H1 (cell line): ENCODE measurements at regions not wholly inside any gene's neighbourhood (a gene's known extent, or its start where the extent isn't known, plus 50 kb on each side); places are given as distances from the start of the nearest gene placed in this dataset.

Source experiments
- CTCF ChIA-PET: fragments of 300-600 bp; sonication (Branson Sonifier 250); formaldehyde crosslinking; loops from one replicate; lab custom pipeline; 2021; ENCODE audit not compliant: partially characterized antibody; lab: Charles Lee
- POLR2A ChIA-PET: fragments of 300-600 bp; sonication (Branson Sonifier 250); formaldehyde crosslinking; loops from one replicate; lab custom pipeline; 2021; ENCODE audit warnings: inconsistent platforms; ENCODE audit not compliant: partially characterized antibody; lab: Charles Lee
- DNase-seq, 2 experiments: peaks; one replicate each; pipeline versions ENCODE4 v3.0.0 to v3.0.0-alpha.2; 2010 to 2022; ENCODE audit warnings: low spot score in 2 of 2, low read depth in 1 of 2, mixed read lengths in 1 of 2
- FAIRE-seq: peaks from 2 replicates; lab custom pipeline; 2011; peaks lifted over from hg19 to GRCh38; lab: Jason Lieb, UNC
- H2AFZ ChIP-seq: 2 replicates; pipeline ENCODE4 v1.8.1; 2012; ENCODE audit warnings: low read length, inconsistent platforms
- H2AK5ac ChIP-seq: 2 replicates; pipeline ENCODE4 v1.6.1; 2013; ENCODE audit warnings: low read depth, low read length
- H2BK120ac ChIP-seq: replicated peaks from 2 replicates; pipeline ENCODE3; 2013; ENCODE audit warnings: low read depth, low read length, inconsistent platforms
- H2BK12ac ChIP-seq: 2 replicates; pipeline ENCODE4 v1.6.1; 2013; ENCODE audit warnings: low read depth, low read length
- H2BK15ac ChIP-seq: 2 replicates; pipeline ENCODE4 v1.6.1; 2013; ENCODE audit warnings: low read length
- H2BK20ac ChIP-seq: 2 replicates; pipeline ENCODE4 v1.6.1; 2013; ENCODE audit warnings: low read length
- H2BK5ac ChIP-seq: 2 replicates; pipeline ENCODE4 v1.6.1; 2013; ENCODE audit warnings: low read depth, low read length
- H3K14ac ChIP-seq: 2 replicates; pipeline ENCODE4 v1.6.1; 2013; ENCODE audit warnings: inconsistent platforms; ENCODE audit not compliant: insufficient read length
- H3K18ac ChIP-seq: 2 replicates; pipeline ENCODE4 v1.6.1; 2013; ENCODE audit warnings: low read length; ENCODE audit errors: extremely low read depth
- H3K23ac ChIP-seq: 2 replicates; pipeline ENCODE4 v1.6.1; 2013; ENCODE audit warnings: inconsistent platforms; ENCODE audit not compliant: insufficient read length
- H3K23me2 ChIP-seq: 2 replicates; pipeline ENCODE4 v1.6.1; 2013; ENCODE audit warnings: low read depth, low read length
- H3K27ac ChIP-seq: 2 replicates; pipeline ENCODE4 v1.6.1; 2011; ENCODE audit warnings: low read depth, low read length, inconsistent platforms
- H3K27me3 ChIP-seq, 4 experiments: replicated peaks in 1 of 4; 1 replicate in 1 of 4; 2 replicates in 3 of 4; pipeline versions ENCODE4 v1.6.1 to v1.8.1; 2011 to 2013; ENCODE audit warnings: low read length in 3 of 4, mild to moderate bottlenecking in 3 of 4, inconsistent platforms in 2 of 4, mixed read lengths in 2 of 4, moderate library complexity in 1 of 4; ENCODE audit not compliant: control insufficient read depth in 3 of 4, insufficient read depth in 3 of 4; ENCODE audit errors: extremely low read depth in 1 of 4
- H3K36me3 ChIP-seq, 4 experiments: 2 replicates each; pipeline versions ENCODE4 v1.6.1 to v1.8.1; 2011 to 2013; ENCODE audit warnings: mild to moderate bottlenecking in 4 of 4, low read length in 3 of 4, moderate library complexity in 2 of 4, control low read depth in 1 of 4, inconsistent platforms in 1 of 4; ENCODE audit not compliant: insufficient read depth in 4 of 4, control insufficient read depth in 2 of 4
- H3K4ac ChIP-seq: replicated peaks from 2 replicates; pipeline ENCODE3; 2013; ENCODE audit warnings: low read length, low read depth, mixed read lengths, inconsistent platforms; ENCODE audit not compliant: insufficient read length
- H3K4me1 ChIP-seq, 4 experiments: replicated peaks in 1 of 4; 1 replicate in 1 of 4; 2 replicates in 3 of 4; pipeline versions ENCODE4 v1.6.1 to v1.8.1; 2011 to 2013; ENCODE audit warnings: low read length in 3 of 4, inconsistent platforms in 2 of 4, mixed read lengths in 1 of 4; ENCODE audit not compliant: insufficient read depth in 4 of 4, control insufficient read depth in 3 of 4
- H3K4me2 ChIP-seq, 2 experiments: 2 replicates each; pipeline versions ENCODE4 v1.6.1 to v1.8.1; 2011 to 2013; ENCODE audit warnings: low read depth in 2 of 2, low read length in 2 of 2, control low read depth in 1 of 2, inconsistent platforms in 1 of 2, mild to moderate bottlenecking in 1 of 2; ENCODE audit not compliant: insufficient read depth in 1 of 2
- H3K4me3 ChIP-seq, 4 experiments: fragments of 200-600, 300-600 bp in 1 of 4; sonication (generic), shearing (Covaris generic), sonication (Bioruptor Twin) in 1 of 4; 2 replicates each; pipeline versions ENCODE4 v1.5.1 to v1.8.1; 2011 to 2016; ENCODE audit warnings: low read length in 4 of 4, low read depth in 3 of 4, control low read depth in 2 of 4, inconsistent platforms in 2 of 4, mild to moderate bottlenecking in 2 of 4, mixed read lengths in 1 of 4, moderate library complexity in 1 of 4; ENCODE audit not compliant: insufficient read depth in 2 of 4; ENCODE audit errors: extremely low read depth in 1 of 4
- H3K56ac ChIP-seq: replicated peaks from 2 replicates; pipeline ENCODE3; 2013; ENCODE audit warnings: low read depth, mild to moderate bottlenecking, mixed read lengths, low read length, inconsistent platforms; ENCODE audit not compliant: insufficient read length
- H3K79me1 ChIP-seq: 2 replicates; pipeline ENCODE4 v1.6.1; 2013; ENCODE audit warnings: low read depth, low read length, control low read depth
- H3K79me2 ChIP-seq, 2 experiments: 2 replicates each; pipeline versions ENCODE4 v1.6.1 to v1.8.1; 2012 to 2013; ENCODE audit warnings: low read length in 2 of 2, mild to moderate bottlenecking in 2 of 2, inconsistent platforms in 1 of 2; ENCODE audit not compliant: insufficient read depth in 2 of 2, control insufficient read depth in 1 of 2
- H3K9ac ChIP-seq, 4 experiments: replicated peaks in 1 of 4; 1 replicate in 1 of 4; 2 replicates in 3 of 4; pipeline versions ENCODE4 v1.6.1 to v1.8.1; 2011 to 2013; ENCODE audit warnings: low read depth in 3 of 4, low read length in 3 of 4, control low read depth in 2 of 4, mild to moderate bottlenecking in 2 of 4, moderate library complexity in 2 of 4, inconsistent platforms in 1 of 4; ENCODE audit errors: extremely low read depth in 1 of 4
- H3K9me3 ChIP-seq, 2 experiments: 2 replicates each; pipeline versions ENCODE4 v1.6.1 to v1.8.1; 2012 to 2013; ENCODE audit warnings: mild to moderate bottlenecking in 2 of 2, moderate library complexity in 2 of 2, control low read depth in 1 of 2, inconsistent platforms in 1 of 2, low read depth in 1 of 2, low read length in 1 of 2, mixed read lengths in 1 of 2; ENCODE audit not compliant: insufficient read depth in 2 of 2
- H4K20me1 ChIP-seq, 2 experiments: replicated peaks in 1 of 2; 2 replicates each; pipeline versions ENCODE3 to v1.8.1; 2011 to 2013; ENCODE audit warnings: inconsistent platforms in 2 of 2, low read length in 2 of 2, mild to moderate bottlenecking in 1 of 2; ENCODE audit not compliant: insufficient read depth in 2 of 2, control insufficient read depth in 1 of 2
- H4K5ac ChIP-seq: 2 replicates; pipeline ENCODE4 v1.6.1; 2013; ENCODE audit warnings: low read length, low read depth, mixed read lengths, inconsistent platforms; ENCODE audit not compliant: insufficient read length
- H4K8ac ChIP-seq: 2 replicates; pipeline ENCODE4 v1.8.0; 2013; ENCODE audit warnings: mild to moderate bottlenecking, moderate library complexity, low read length, inconsistent platforms; ENCODE audit not compliant: insufficient read depth; ENCODE audit errors: extremely low read depth
- H4K91ac ChIP-seq: replicated peaks from 2 replicates; pipeline ENCODE3; 2013; ENCODE audit warnings: low read length, mixed read lengths, inconsistent platforms; ENCODE audit not compliant: insufficient read length
- BCL11A ChIP-seq, 2 experiments: IDR thresholded peaks; one replicate each; pipeline ENCODE4 v1.6.1; 2011; ENCODE audit warnings: low read depth in 2 of 2, low read length in 2 of 2, mild to moderate bottlenecking in 2 of 2
- CHD1 ChIP-seq: IDR thresholded peaks from 2 replicates; pipeline ENCODE4 v1.6.1; 2012; ENCODE audit warnings: low read depth, low read length, improper control_type of control experiment
- CTCF ChIP-seq, 3 experiments: IDR thresholded peaks; 1 replicate in 2 of 3; 2 replicates in 1 of 3; pipeline versions ENCODE4 v1.5.1 to v1.6.1; 2011; ENCODE audit warnings: low read length in 3 of 3, mild to moderate bottlenecking in 3 of 3, inconsistent platforms in 2 of 3, low read depth in 1 of 3, moderate library complexity in 1 of 3; ENCODE audit not compliant: insufficient read depth in 1 of 3; ENCODE audit errors: control extremely low read depth in 1 of 3
- EP300 ChIP-seq, 2 experiments: IDR thresholded peaks; 1 replicate in 1 of 2; 2 replicates in 1 of 2; pipeline ENCODE4 v1.6.1; 2011 to 2012; ENCODE audit warnings: low read depth in 2 of 2, low read length in 2 of 2, mild to moderate bottlenecking in 2 of 2, borderline replicate concordance in 1 of 2, inconsistent platforms in 1 of 2, moderate library complexity in 1 of 2
- MAFK ChIP-seq: IDR thresholded peaks from 2 replicates; pipeline ENCODE4 v1.6.1; 2012; ENCODE audit warnings: low read depth, mild to moderate bottlenecking, improper control_type of control experiment, low read length
- PHF8 ChIP-seq: fragments of 200-600 bp; sonication (generic); conservative IDR thresholded peaks from 2 replicates; pipeline ENCODE4 v1.7.1; 2012; ENCODE audit warnings: low read depth, mild to moderate bottlenecking, inconsistent platforms, low read length, moderate library complexity
- RFX5 ChIP-seq: IDR thresholded peaks from 2 replicates; pipeline ENCODE4 v1.6.1; 2011; ENCODE audit warnings: low read depth, low read length, improper control_type of control experiment, borderline replicate concordance
- SIN3A ChIP-seq, 2 experiments: IDR thresholded peaks in 1 of 2; conservative IDR thresholded peaks in 1 of 2; 2 replicates each; pipeline ENCODE4 v1.6.1; 2011 to 2012; ENCODE audit warnings: low read length in 2 of 2, improper control_type of control experiment in 1 of 2, low read depth in 1 of 2, mild to moderate bottlenecking in 1 of 2
- TEAD4 ChIP-seq: IDR thresholded peaks from 2 replicates; pipeline ENCODE4 v1.6.1; 2012; ENCODE audit warnings: low read depth, low read length, inconsistent platforms, mixed read lengths

- Histone ChIP-seq H3K4me2 (no peak overlapping the region), H3K9ac (no peak overlapping the region), H3K36me3 (no peaks in the 10 kb centered on the region), H4K5ac (no peak overlapping the region)
- DNase-seq, result no peak
- TF ChIP-seq MAFK (no peak), CTCF (IDR thresholded peaks at IDR 0.05; ENCODE audit: control extremely low read depth in 1 of 3, insufficient read depth in 1 of 3, low read depth in 1 of 3, low read length in 3 of 3) (no peak), BCL11A (IDR thresholded peaks at IDR 0.05; ENCODE audit: low read depth in 2 of 2, low read length in 2 of 2) (no peak), PHF8 (no peak), EP300 (IDR thresholded peaks at IDR 0.05; ENCODE audit: borderline replicate concordance in 1 of 2, low read depth in 2 of 2, low read length in 2 of 2) (no peak), SIN3A (conservative IDR thresholded peaks at IDR 0.05 in 1 of 2, IDR thresholded peaks at IDR 0.05 in 1 of 2; ENCODE audit: low read depth in 1 of 2, low read length in 2 of 2) (no peak), CHD1 (no peak), TEAD4 (no peak), RFX5 (no peak)
- TF ChIP-seq, all 59 proteins: peak for 0
- no peak overlapping the region for H3K4me3 ChIP-seq
- H3K23ac ChIP-seq, result no peak overlapping the region
- no peak overlapping the region for H3K56ac ChIP-seq
- H3K23me2 ChIP-seq, result no peaks in the 10 kb centered on the region
- no peak overlapping the region for H4K91ac ChIP-seq
- no peaks in the 10 kb centered on the region for H3K4me1 ChIP-seq
- CTCF ChIA-PET, result no interaction called here
- no peaks in the 10 kb centered on the region for H3K79me2 ChIP-seq
- no peak overlapping the region for H2BK5ac ChIP-seq
- no peaks in the 10 kb centered on the region for H3K27me3 ChIP-seq
- no peak overlapping the region for H2BK12ac ChIP-seq
- H2AK5ac ChIP-seq, result no peak overlapping the region
- H3K4ac ChIP-seq, result no peak overlapping the region
- H3K18ac ChIP-seq, result no peak overlapping the region
- no peak overlapping the region for H2BK120ac ChIP-seq
- no peaks in the 10 kb centered on the region for H3K9me3 ChIP-seq
- POLR2A ChIA-PET, result interaction anchor here (1.8 kb wide), 1 partner anchor 10 kb away, joined by 4 read pairs; no protein-coding TSS in a partner anchor
- H4K8ac ChIP-seq, result no peak overlapping the region
- FAIRE-seq, result no peak
- H3K79me1 ChIP-seq, result no peaks in the 10 kb centered on the region
- no peak overlapping the region for H2BK15ac ChIP-seq
- no peak overlapping the region for H3K27ac ChIP-seq
- no peak overlapping the region for H2AFZ ChIP-seq
- no peak overlapping the region for H3K14ac ChIP-seq
- no peaks in the 10 kb centered on the region for H4K20me1 ChIP-seq
- H2BK20ac ChIP-seq, result no peak overlapping the region
These were observed 64.4 kb upstream of the PRICKLE2 start for GRCh38 chr3:64289622-64290021.
